GM23248 (cell line): ENCODE measurements at regions not wholly inside any gene's neighbourhood (a gene's known extent, or its start where the extent isn't known, plus 50 kb on each side); places are given as distances from the start of the nearest gene placed in this dataset.

Experiments used
- DNase-seq: peaks from one replicate; pipeline ENCODE4 v3.0.0-alpha.2; 2015
- H2AFZ ChIP-seq: fragments of 200-600 bp; sonication (generic); 2 replicates; pipeline ENCODE4 v1.6.1; 2016; ENCODE audit warnings: antibody characterized with exemption
- H3F3A ChIP-seq: fragments of 200-600 bp; sonication (generic); 2 replicates; pipeline ENCODE4 v1.6.1; 2016; ENCODE audit warnings: mild to moderate bottlenecking, antibody characterized with exemption, mixed run types; ENCODE audit not compliant: insufficient read depth
- H3K27ac ChIP-seq: fragments of 200-600 bp; sonication (generic); 2 replicates; pipeline ENCODE4 v1.5.1; 2016; ENCODE audit warnings: mild to moderate bottlenecking
- H3K27me3 ChIP-seq: fragments of 200-600 bp; sonication (generic); replicated peaks from 2 replicates; pipeline ENCODE4 v1.6.1; 2016; ENCODE audit warnings: mild to moderate bottlenecking; ENCODE audit not compliant: insufficient read depth
- H3K36me3 ChIP-seq: fragments of 200-600 bp; sonication (generic); 2 replicates; pipeline ENCODE4 v1.6.1; 2016; ENCODE audit warnings: low read depth, mild to moderate bottlenecking
- H3K4me1 ChIP-seq: fragments of 200-600 bp; sonication (generic); 2 replicates; pipeline ENCODE4 v1.6.1; 2016; ENCODE audit warnings: mild to moderate bottlenecking; ENCODE audit not compliant: insufficient read depth
- H3K4me2 ChIP-seq: fragments of 200-600 bp; sonication (generic); one replicate; pipeline ENCODE4 v1.6.1; 2016; ENCODE audit warnings: mild to moderate bottlenecking; ENCODE audit not compliant: unreplicated experiment
- H3K4me3 ChIP-seq: fragments of 200-600 bp; sonication (generic); 2 replicates; pipeline ENCODE4 v1.5.1; 2016; ENCODE audit warnings: mild to moderate bottlenecking
- H3K79me2 ChIP-seq: fragments of 200-600 bp; sonication (generic); 2 replicates; pipeline ENCODE4 v1.6.1; 2016; ENCODE audit warnings: mild to moderate bottlenecking; ENCODE audit not compliant: insufficient read depth
- H3K9ac ChIP-seq: fragments of 200-600 bp; sonication (generic); 2 replicates; pipeline ENCODE4 v1.6.1; 2016; ENCODE audit warnings: mild to moderate bottlenecking
- H3K9me2 ChIP-seq: fragments of 200-600 bp; sonication (generic); 2 replicates; pipeline ENCODE4 v1.6.1; 2016; ENCODE audit warnings: mixed run types, mild to moderate bottlenecking, moderate library complexity; ENCODE audit not compliant: insufficient read depth
- H3K9me3 ChIP-seq: fragments of 200-600 bp; sonication (generic); one replicate; pipeline ENCODE4 v1.6.1; 2017; ENCODE audit warnings: low read depth
- H4K20me1 ChIP-seq: fragments of 200-600 bp; sonication (generic); 2 replicates; pipeline ENCODE4 v1.6.0; 2016; ENCODE audit not compliant: insufficient read depth
- EZH2 ChIP-seq: fragments of 200-600 bp; sonication (generic); IDR thresholded peaks from 2 replicates; pipeline ENCODE4 v1.6.1; 2018; ENCODE audit warnings: antibody characterized with exemption, mild to moderate bottlenecking; ENCODE audit not compliant: insufficient read depth, poor library complexity, severe bottlenecking
- EZH2phosphoT487 ChIP-seq: fragments of 200-600 bp; sonication (generic); IDR thresholded peaks from 2 replicates; pipeline ENCODE4 v1.6.1; 2018; ENCODE audit warnings: antibody characterized with exemption, moderate library complexity, mild to moderate bottlenecking, low read depth; ENCODE audit not compliant: insufficient read depth
- WGBS, 2 experiments: methylation state at CpG; one replicate each; pipeline ENCODE4 v1.1.6; 2015 to 2017; ENCODE audit warnings: low lambda C conversion rate in 2 of 2, low coverage in 1 of 2; ENCODE audit errors: missing lambda C conversion rate in 2 of 2; 5-methylcytosine and 5-hydroxymethylcytosine counted together
- in situ Hi-C: fragments of 300-500 bp; cut with MboI; formaldehyde crosslinking; loops from 2 replicates; pipeline ENCODE4 v1.15.0; 2020

DNA sequence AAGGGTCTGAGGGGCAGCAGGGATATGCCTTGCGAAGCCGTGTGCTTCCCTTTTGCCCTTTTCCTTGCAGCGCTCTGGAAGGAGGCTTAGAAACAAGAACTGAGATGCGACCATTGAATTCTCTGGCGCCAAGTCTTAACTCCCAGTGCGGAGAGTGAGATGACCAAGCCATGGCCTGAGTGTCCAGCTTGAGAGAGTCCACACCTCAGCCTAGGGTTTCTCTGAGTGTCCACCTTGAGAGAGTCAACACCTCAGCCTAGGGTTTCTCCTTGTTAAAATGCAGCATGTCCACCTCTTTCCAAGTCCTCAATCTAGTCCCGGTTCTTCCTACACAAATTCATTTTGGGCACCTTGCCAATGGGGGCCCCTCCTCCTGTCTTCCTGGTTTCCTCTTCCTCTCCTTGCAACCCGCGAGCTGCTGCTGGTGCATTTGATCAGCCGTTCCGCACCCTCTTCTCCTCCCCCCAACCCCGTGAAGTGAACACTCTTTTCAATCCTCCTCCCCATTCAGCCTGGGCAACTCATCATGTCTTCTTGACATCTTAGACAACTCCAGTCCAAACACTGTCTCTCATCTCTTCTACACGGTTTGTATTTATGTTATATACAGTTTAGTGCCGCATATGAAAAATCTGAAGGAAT lies 178.2 kb upstream of the PITRM1 start:
- in situ Hi-C loops: no loop called here
- Histone ChIP-seq H3F3A (no peaks in the 10 kb centered on the region), H3K4me1 (no peaks in the 10 kb centered on the region), H3K4me2 (no peak overlapping the region), H3K36me3 (no peaks in the 10 kb centered on the region), H3K27ac (no peak overlapping the region), H3K9me2 (no peaks in the 10 kb centered on the region), H3K79me2 (no peaks in the 10 kb centered on the region), H3K4me3 (no peak overlapping the region), H3K9ac (no peak overlapping the region), H3K9me3 (no peaks in the 10 kb centered on the region), H4K20me1 (no peaks in the 10 kb centered on the region), H3K27me3 (peaks cover 34% of the 10 kb centered on the region), H2AFZ (no peak overlapping the region)
- 71 to 72% methylated on average over 13 to 14 of the region's 14 CpGs for WGBS, 2 experiments
- no peak for DNase-seq
- no peak for TF ChIP-seq EZH2
- TF ChIP-seq EZH2phosphoT487: no peak

DNA sequence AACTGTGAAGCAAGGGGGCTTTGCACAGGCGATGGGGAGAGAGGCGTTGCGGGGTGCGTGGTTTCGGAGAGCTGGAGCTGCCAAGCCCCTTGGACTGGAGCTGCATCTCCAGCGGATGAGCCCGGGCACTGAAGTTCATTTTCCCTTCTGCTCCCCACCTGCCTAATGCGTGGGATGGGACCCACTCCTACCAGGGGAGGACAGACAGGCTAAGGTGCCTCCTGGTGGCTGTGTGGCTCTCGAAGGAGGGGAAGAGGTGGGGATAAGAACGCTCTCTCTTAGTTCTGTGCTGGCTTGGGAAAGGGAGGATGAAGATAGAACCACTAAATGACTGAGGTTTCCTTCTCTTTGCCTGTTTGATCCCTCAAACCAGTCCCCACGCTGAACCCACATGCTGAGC lies 177.6 kb upstream of the PITRM1 start:
- H3K79me2 ChIP-seq: no peaks in the 10 kb centered on the region
- no peak overlapping the region for H3K4me3 ChIP-seq
- no peak for DNase-seq
- no peaks in the 10 kb centered on the region for H3K9me2 ChIP-seq
- WGBS, 2 experiments: 80% methylated on average over 11 of the region's 11 CpGs
- no peaks in the 10 kb centered on the region for H3K9me3 ChIP-seq
- no peak overlapping the region for H3K27ac ChIP-seq
- H3F3A ChIP-seq: no peaks in the 10 kb centered on the region
- no peak overlapping the region for H3K9ac ChIP-seq
- no peak for TF ChIP-seq EZH2phosphoT487
- H3K27me3 ChIP-seq: peaks cover 34% of the 10 kb centered on the region
- in situ Hi-C loops: no loop called here
- no peaks in the 10 kb centered on the region for H3K36me3 ChIP-seq
- H2AFZ ChIP-seq: no peak overlapping the region
- H4K20me1 ChIP-seq: no peaks in the 10 kb centered on the region
- no peaks in the 10 kb centered on the region for H3K4me1 ChIP-seq
- no peak overlapping the region for H3K4me2 ChIP-seq

DNA sequence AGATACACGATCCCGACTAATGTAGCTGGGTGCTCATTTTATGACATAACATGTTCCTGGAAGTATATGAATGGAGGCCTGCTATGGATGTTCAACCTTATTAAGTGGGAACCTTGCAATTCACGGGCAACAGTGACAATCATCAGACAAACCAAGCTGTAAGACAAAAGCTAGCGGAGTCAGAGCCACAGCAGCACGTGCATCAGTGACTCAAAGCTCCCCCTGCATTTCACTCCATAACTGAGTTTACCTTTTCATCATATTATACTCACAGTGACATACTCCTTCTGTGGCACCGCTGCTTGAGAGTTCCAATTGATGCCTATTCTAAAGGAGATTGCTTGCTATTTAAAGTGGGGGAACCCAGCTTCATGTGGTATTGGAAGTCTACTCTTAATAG lies 176.0 kb upstream of the PITRM1 start:
- in situ Hi-C loops: no loop called here
- Histone ChIP-seq H3K9me2 (no peaks in the 10 kb centered on the region), H3K4me3 (no peak overlapping the region), H3K4me1 (no peaks in the 10 kb centered on the region), H3K79me2 (no peaks in the 10 kb centered on the region), H2AFZ (no peak overlapping the region), H4K20me1 (no peaks in the 10 kb centered on the region), H3K4me2 (no peak overlapping the region), H3K27me3 (peaks cover 34% of the 10 kb centered on the region), H3K27ac (no peak overlapping the region), H3K36me3 (no peaks in the 10 kb centered on the region), H3K9me3 (no peaks in the 10 kb centered on the region), H3F3A (no peaks in the 10 kb centered on the region), H3K9ac (no peak overlapping the region)
- WGBS, 2 experiments: 84% methylated on average over 6 of the region's 6 CpGs
- no peak for TF ChIP-seq EZH2phosphoT487
- no peak for TF ChIP-seq EZH2
- DNase-seq: no peak

DNA sequence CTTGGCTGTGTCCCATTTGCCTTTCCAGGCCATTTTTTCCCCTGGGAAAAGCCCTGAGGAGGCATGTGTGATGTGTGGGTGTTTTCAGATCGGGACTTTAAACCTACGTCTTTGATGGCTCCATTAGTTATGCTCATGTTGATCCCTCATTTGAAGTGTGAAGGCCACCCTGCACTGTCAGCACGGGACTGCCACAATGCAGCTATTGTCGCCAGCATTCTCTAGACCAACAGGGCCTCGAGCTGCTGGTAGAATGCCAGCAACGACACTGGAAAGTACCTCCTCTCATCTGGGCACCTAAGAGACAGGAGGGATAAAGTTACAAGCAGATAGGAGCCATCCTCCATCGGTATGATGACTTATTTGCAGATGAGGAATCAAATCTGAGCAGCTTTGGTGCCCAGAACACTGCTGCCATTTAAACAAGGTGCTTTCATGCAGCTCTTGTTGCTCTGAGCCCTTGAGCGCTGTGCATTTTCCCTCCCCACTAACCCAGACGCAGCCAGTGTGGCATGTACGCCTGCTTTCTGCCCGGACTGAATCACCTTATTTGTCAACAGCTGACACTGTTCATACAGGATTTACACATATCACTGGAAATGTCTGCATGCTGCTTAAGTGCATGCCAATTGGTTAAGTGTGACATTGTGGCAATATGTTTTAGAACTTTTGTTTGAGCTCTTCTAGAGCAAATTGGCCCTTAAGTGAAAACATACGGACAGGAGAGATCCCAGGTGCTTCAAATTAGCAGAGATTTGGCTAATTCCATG lies 175.0 kb upstream of the PITRM1 start:
- Histone ChIP-seq H4K20me1 (no peaks in the 10 kb centered on the region), H3K27ac (no peak overlapping the region), H3K4me2 (no peak overlapping the region), H3K79me2 (no peaks in the 10 kb centered on the region), H3K9ac (no peak overlapping the region), H3K4me3 (no peak overlapping the region), H3K9me3 (no peaks in the 10 kb centered on the region), H3K9me2 (no peaks in the 10 kb centered on the region), H2AFZ (no peak overlapping the region), H3K4me1 (no peaks in the 10 kb centered on the region), H3K27me3 (peaks cover 34% of the 10 kb centered on the region), H3F3A (no peaks in the 10 kb centered on the region), H3K36me3 (no peaks in the 10 kb centered on the region)
- TF ChIP-seq EZH2 (no peak), EZH2phosphoT487 (no peak)
- in situ Hi-C loops: no loop called here
- 50 to 57% methylated on average over 12 of the region's 12 CpGs for WGBS, 2 experiments
- DNase-seq: no peak
